WTC11 (cell line): ENCODE measurements at regions not wholly inside any gene's neighbourhood (a gene's known extent, or its start where the extent isn't known, plus 50 kb on each side); places are given as distances from the start of the nearest gene placed in this dataset.

Experiments
- ATAC-seq: fragments of 200-7000 bp; cut with Tn5 transposase; 2 replicates; pipeline ENCODE4 v1.10.0; 2021; ENCODE audit warnings: mild to moderate bottlenecking, moderate library complexity
- CTCF ChIA-PET: fragments of 300-600 bp; sonication (Branson Sonifier 250); formaldehyde crosslinking; loops from one replicate; lab custom pipeline; 2021; ENCODE audit warnings: antibody characterized with exemption; lab: Charles Lee
- POLR2A ChIA-PET: fragments of 350-600 bp; sonication (Branson Sonifier 250); formaldehyde crosslinking; loops from one replicate; lab custom pipeline; 2021; ENCODE audit warnings: antibody characterized with exemption; lab: Charles Lee
- DNase-seq: peaks from one replicate; pipeline ENCODE4 v3.0.0; 2021; ENCODE audit warnings: low spot score
- H3K27ac Mint-ChIP-seq: 2 replicates; pipeline ENCODE4 v1.8.0; 2021; ENCODE audit warnings: mixed read lengths
- H3K27me3 Mint-ChIP-seq: 2 replicates; pipeline ENCODE4 v1.8.0; 2021; ENCODE audit warnings: low read depth, mild to moderate bottlenecking, moderate library complexity, mixed read lengths
- H3K36me3 Mint-ChIP-seq: 2 replicates; pipeline ENCODE4 v1.8.0; 2021; ENCODE audit warnings: mixed read lengths
- H3K4me1 Mint-ChIP-seq: 2 replicates; pipeline ENCODE4 v1.8.0; 2022; ENCODE audit warnings: mixed read lengths
- H3K4me3 Mint-ChIP-seq: 2 replicates; pipeline ENCODE4 v1.8.0; 2021; ENCODE audit warnings: mild to moderate bottlenecking, moderate library complexity, mixed read lengths
- H3K9me3 Mint-ChIP-seq: 2 replicates; pipeline ENCODE4 v1.8.0; 2021; ENCODE audit warnings: mixed read lengths
- ATF1 ChIP-seq: sonication (generic); formaldehyde crosslinking; IDR thresholded peaks from 2 replicates; pipeline ENCODE4 v1.8.1; 2023; ENCODE audit warnings: mild to moderate bottlenecking, moderate library complexity, missing genetic modification reagents
- ATF6 ChIP-seq: sonication (generic); formaldehyde crosslinking; IDR thresholded peaks from 2 replicates; pipeline ENCODE4 v1.8.1; 2023; ENCODE audit warnings: mild to moderate bottlenecking, missing genetic modification reagents
- CREM ChIP-seq: sonication (generic); formaldehyde crosslinking; IDR thresholded peaks from 2 replicates; pipeline ENCODE4 v1.8.1; 2022; ENCODE audit warnings: mild to moderate bottlenecking, missing genetic modification reagents, moderate library complexity
- CTCF ChIP-seq: fragments of 200-600 bp; IDR thresholded peaks from 2 replicates; pipeline ENCODE4 v1.8.0; 2022; ENCODE audit warnings: antibody characterized with exemption
- GABPB1 ChIP-seq: sonication (generic); formaldehyde crosslinking; IDR thresholded peaks from 2 replicates; pipeline ENCODE4 v1.8.1; 2023; ENCODE audit warnings: mild to moderate bottlenecking, missing genetic modification reagents
- HMGA2 ChIP-seq: fragments of 250-450 bp; sonication (Bioruptor Pico); IDR thresholded peaks from 2 replicates; pipeline ENCODE4 v1.4.0; 2021; ENCODE audit warnings: mild to moderate bottlenecking, moderate library complexity
- JAZF1 ChIP-seq: fragments of 250-450 bp; sonication (Bioruptor Pico); IDR thresholded peaks from 2 replicates; pipeline ENCODE4 v1.9.0; 2021; ENCODE audit warnings: moderate library complexity, mild to moderate bottlenecking, inconsistent platforms
- JUN ChIP-seq: sonication (generic); formaldehyde crosslinking; IDR thresholded peaks from 2 replicates; pipeline ENCODE4 v1.8.0; 2023; ENCODE audit warnings: mild to moderate bottlenecking, missing genetic modification reagents
- KAT7 ChIP-seq: sonication (generic); formaldehyde crosslinking; IDR thresholded peaks from 2 replicates; pipeline ENCODE4 v1.8.1; 2023; ENCODE audit warnings: missing genetic modification reagents, mild to moderate bottlenecking, borderline replicate concordance
- MYBL2 ChIP-seq: sonication (generic); formaldehyde crosslinking; IDR thresholded peaks from 2 replicates; pipeline ENCODE4 v1.8.1; 2023; ENCODE audit warnings: mild to moderate bottlenecking, moderate library complexity, missing genetic modification reagents
- NFYB ChIP-seq: sonication (generic); formaldehyde crosslinking; conservative IDR thresholded peaks from 2 replicates; pipeline ENCODE4 v1.8.0; 2022; ENCODE audit warnings: low read depth, missing genetic modification reagents
- NR2C2 ChIP-seq: sonication (generic); formaldehyde crosslinking; IDR thresholded peaks from 2 replicates; pipeline ENCODE4 v1.8.0; 2022; ENCODE audit warnings: mild to moderate bottlenecking, missing genetic modification reagents
- RELA ChIP-seq: sonication (generic); formaldehyde crosslinking; IDR thresholded peaks from 2 replicates; pipeline ENCODE4 v1.8.1; 2022; ENCODE audit warnings: missing genetic modification reagents, mild to moderate bottlenecking, borderline replicate concordance
- TEAD1 ChIP-seq: sonication (generic); formaldehyde crosslinking; IDR thresholded peaks from 2 replicates; pipeline ENCODE4 v1.8.0; 2022; ENCODE audit warnings: mild to moderate bottlenecking, missing genetic modification reagents
- TP53 ChIP-seq: sonication (generic); formaldehyde crosslinking; IDR thresholded peaks from 2 replicates; pipeline ENCODE4 v1.8.1; 2023; ENCODE audit warnings: mild to moderate bottlenecking, missing genetic modification reagents
- ZNF219 ChIP-seq: sonication (generic); formaldehyde crosslinking; IDR thresholded peaks from 2 replicates; pipeline ENCODE4 v1.8.0; 2023; ENCODE audit warnings: missing genetic modification reagents, mild to moderate bottlenecking, borderline replicate concordance
- ZNF263 ChIP-seq: sonication (generic); formaldehyde crosslinking; IDR thresholded peaks from 2 replicates; pipeline ENCODE4 v1.8.1; 2022; ENCODE audit warnings: low read depth, mild to moderate bottlenecking, moderate library complexity, missing genetic modification reagents
- ZNF396 ChIP-seq: fragments of 250-450 bp; sonication (Bioruptor Pico); IDR thresholded peaks from 2 replicates; pipeline ENCODE4 v1.8.0; 2021; ENCODE audit warnings: mild to moderate bottlenecking, moderate library complexity, borderline replicate concordance
- ZNF512 ChIP-seq: sonication (generic); formaldehyde crosslinking; IDR thresholded peaks from 2 replicates; pipeline ENCODE4 v1.8.1; 2022; ENCODE audit warnings: missing genetic modification reagents, borderline replicate concordance
- TF ChIP-seq, protein P1 (sequence below): sonication (generic); formaldehyde crosslinking; IDR thresholded peaks from 2 replicates; pipeline ENCODE4 v1.8.1; 2023; ENCODE audit warnings: mild to moderate bottlenecking, missing genetic modification reagents, moderate library complexity
- TF ChIP-seq, protein P2 (sequence below): sonication (generic); formaldehyde crosslinking; conservative IDR thresholded peaks from 2 replicates; pipeline ENCODE4 v1.8.1; 2023; ENCODE audit warnings: mild to moderate bottlenecking, low read depth, missing genetic modification reagents, moderate library complexity
- TF ChIP-seq, protein P3 (sequence below): sonication (generic); formaldehyde crosslinking; IDR thresholded peaks from 2 replicates; pipeline ENCODE4 v1.8.0; 2023; ENCODE audit warnings: missing genetic modification reagents
- TF ChIP-seq, protein P4 (sequence below): sonication (generic); formaldehyde crosslinking; IDR thresholded peaks from 2 replicates; pipeline ENCODE4 v1.8.1; 2023; ENCODE audit warnings: mild to moderate bottlenecking, missing genetic modification reagents, moderate library complexity

- TF ChIP-seq, protein P1, sequence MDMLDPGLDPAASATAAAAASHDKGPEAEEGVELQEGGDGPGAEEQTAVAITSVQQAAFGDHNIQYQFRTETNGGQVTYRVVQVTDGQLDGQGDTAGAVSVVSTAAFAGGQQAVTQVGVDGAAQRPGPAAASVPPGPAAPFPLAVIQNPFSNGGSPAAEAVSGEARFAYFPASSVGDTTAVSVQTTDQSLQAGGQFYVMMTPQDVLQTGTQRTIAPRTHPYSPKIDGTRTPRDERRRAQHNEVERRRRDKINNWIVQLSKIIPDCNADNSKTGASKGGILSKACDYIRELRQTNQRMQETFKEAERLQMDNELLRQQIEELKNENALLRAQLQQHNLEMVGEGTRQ (CRISPR knock-in tag) = no peak
- no peak for TF ChIP-seq NR2C2
- TF ChIP-seq TP53 (CRISPR knock-in tag) = no peak
- TF ChIP-seq, protein P2, sequence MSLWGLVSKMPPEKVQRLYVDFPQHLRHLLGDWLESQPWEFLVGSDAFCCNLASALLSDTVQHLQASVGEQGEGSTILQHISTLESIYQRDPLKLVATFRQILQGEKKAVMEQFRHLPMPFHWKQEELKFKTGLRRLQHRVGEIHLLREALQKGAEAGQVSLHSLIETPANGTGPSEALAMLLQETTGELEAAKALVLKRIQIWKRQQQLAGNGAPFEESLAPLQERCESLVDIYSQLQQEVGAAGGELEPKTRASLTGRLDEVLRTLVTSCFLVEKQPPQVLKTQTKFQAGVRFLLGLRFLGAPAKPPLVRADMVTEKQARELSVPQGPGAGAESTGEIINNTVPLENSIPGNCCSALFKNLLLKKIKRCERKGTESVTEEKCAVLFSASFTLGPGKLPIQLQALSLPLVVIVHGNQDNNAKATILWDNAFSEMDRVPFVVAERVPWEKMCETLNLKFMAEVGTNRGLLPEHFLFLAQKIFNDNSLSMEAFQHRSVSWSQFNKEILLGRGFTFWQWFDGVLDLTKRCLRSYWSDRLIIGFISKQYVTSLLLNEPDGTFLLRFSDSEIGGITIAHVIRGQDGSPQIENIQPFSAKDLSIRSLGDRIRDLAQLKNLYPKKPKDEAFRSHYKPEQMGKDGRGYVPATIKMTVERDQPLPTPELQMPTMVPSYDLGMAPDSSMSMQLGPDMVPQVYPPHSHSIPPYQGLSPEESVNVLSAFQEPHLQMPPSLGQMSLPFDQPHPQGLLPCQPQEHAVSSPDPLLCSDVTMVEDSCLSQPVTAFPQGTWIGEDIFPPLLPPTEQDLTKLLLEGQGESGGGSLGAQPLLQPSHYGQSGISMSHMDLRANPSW (CRISPR knock-in tag) = no peak
- TF ChIP-seq ZNF396 (CRISPR knock-in tag) = no peak
- TF ChIP-seq KAT7 (CRISPR knock-in tag) = no peak
Measured at GRCh38 chr10:52952391-52953055, 179.9 kb upstream of the MBL2 start (continued).

DNA sequence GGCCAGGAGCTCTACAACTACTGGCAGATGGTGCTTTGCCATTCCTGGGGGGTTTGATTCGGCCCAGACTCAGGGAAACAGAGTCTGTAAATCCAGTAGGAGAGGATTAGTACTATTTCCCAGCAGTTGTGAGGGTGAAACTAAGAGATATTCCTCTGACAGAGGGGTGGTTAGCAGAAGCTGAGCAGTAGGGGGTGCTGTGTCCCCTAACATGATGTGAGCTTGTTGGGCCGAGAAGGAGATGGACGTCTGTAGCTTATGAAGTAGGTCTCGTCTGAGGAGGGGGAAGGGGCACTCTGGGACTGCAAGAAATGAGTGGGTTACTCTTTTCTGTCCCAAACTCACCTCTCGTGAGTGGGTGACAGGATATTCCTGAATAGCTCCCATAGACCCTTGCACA, 179.2 kb upstream of the MBL2 start:
- H3K36me3 Mint-ChIP-seq = peaks cover 38% of the 10 kb centered on the region
- peaks cover 30% of the 10 kb centered on the region for H3K9me3 Mint-ChIP-seq
- H3K4me3 Mint-ChIP-seq = no peak overlapping the region
- TF ChIP-seq CTCF (peak; percentile 59), ATF6 (CRISPR knock-in tag) (no peak), TEAD1 (CRISPR knock-in tag) (peak; percentile 19; the same call in 1 of the 2 replicates)
- TF ChIP-seq, all 79 proteins: peak for 2
- Mint-ChIP-seq H3K27me3 (peaks cover 2% of the 10 kb centered on the region; the same call in 1 of the 2 replicates), H3K4me1 (peaks cover 23% of the 10 kb centered on the region), H3K27ac (0 out of 2 replicates have a peak overlapping the region, but pooled peaks have one; percentile 33)
- peak; percentile 89 for DNase-seq
- CTCF ChIA-PET = interaction anchor here (0.6 to 3.8 kb wide), 22 partner anchors 8 to 649 kb away, joined by 3 to 36 read pairs (median 5); no protein-coding TSS in a partner anchor
- POLR2A ChIA-PET = no interaction called here
- ATAC-seq = peak; percentile 87

- peak; percentile 25; the same call in 1 of the 2 replicates for ATAC-seq
- CTCF ChIA-PET = interaction anchor here (0.6 to 3.8 kb wide), 16 partner anchors 9 to 830 kb away, joined by 3 to 36 read pairs (median 4); no protein-coding TSS in a partner anchor
- TF ChIP-seq ZNF263 (CRISPR knock-in tag) (no peak), RELA (CRISPR knock-in tag) (no peak), JAZF1 (no peak), ATF1 (CRISPR knock-in tag) (no peak), TP53 (CRISPR knock-in tag) (no peak), JUN (no peak), ZNF512 (CRISPR knock-in tag) (no peak), HMGA2 (CRISPR knock-in tag) (no peak), CREM (CRISPR knock-in tag) (no peak), ZNF219 (CRISPR knock-in tag) (no peak), GABPB1 (CRISPR knock-in tag) (no peak), MYBL2 (no peak), NFYB (CRISPR knock-in tag) (no peak)
- TF ChIP-seq, protein P3, sequence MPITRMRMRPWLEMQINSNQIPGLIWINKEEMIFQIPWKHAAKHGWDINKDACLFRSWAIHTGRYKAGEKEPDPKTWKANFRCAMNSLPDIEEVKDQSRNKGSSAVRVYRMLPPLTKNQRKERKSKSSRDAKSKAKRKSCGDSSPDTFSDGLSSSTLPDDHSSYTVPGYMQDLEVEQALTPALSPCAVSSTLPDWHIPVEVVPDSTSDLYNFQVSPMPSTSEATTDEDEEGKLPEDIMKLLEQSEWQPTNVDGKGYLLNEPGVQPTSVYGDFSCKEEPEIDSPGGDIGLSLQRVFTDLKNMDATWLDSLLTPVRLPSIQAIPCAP (CRISPR knock-in tag) = no peak
- TF ChIP-seq, protein P4, sequence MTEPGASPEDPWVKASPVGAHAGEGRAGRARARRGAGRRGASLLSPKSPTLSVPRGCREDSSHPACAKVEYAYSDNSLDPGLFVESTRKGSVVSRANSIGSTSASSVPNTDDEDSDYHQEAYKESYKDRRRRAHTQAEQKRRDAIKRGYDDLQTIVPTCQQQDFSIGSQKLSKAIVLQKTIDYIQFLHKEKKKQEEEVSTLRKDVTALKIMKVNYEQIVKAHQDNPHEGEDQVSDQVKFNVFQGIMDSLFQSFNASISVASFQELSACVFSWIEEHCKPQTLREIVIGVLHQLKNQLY = no peak
- peaks cover 39% of the 10 kb centered on the region for H3K9me3 Mint-ChIP-seq
- peaks cover 2% of the 10 kb centered on the region; the same call in 1 of the 2 replicates for H3K27me3 Mint-ChIP-seq
- peak overlapping the region; percentile 57; the same call in 1 of the 2 replicates for H3K27ac Mint-ChIP-seq
- POLR2A ChIA-PET = no interaction called here
- H3K4me1 Mint-ChIP-seq = peaks cover 28% of the 10 kb centered on the region
- H3K36me3 Mint-ChIP-seq = peaks cover 49% of the 10 kb centered on the region
- no peak for DNase-seq
- H3K4me3 Mint-ChIP-seq = no peak overlapping the region
Measured at GRCh38 chr10:52950578-52950977, 178.0 kb upstream of the MBL2 start.
